Activated B cell treated with CpG ODN at 0.5 μM for 24 hours (primary cell): ENCODE measurements at regions not wholly inside any gene's neighbourhood (a gene's known extent, or its start where the extent isn't known, plus 50 kb on each side); places are given as distances from the start of the nearest gene placed in this dataset.

Experiments
- ATAC-seq: fragments of 200-7000 bp; cut with Tn5 transposase; one replicate; pipeline ENCODE4 v1.10.0; 2021; ENCODE audit warnings: low read depth, mild to moderate bottlenecking, moderate library complexity
- CTCF ChIA-PET: fragments of 350-600 bp; sonication (Branson Sonifier 250); formaldehyde crosslinking; loops from one replicate; lab custom pipeline; 2021; ENCODE audit warnings: antibody characterized with exemption; lab: Charles Lee
- POLR2A ChIA-PET: fragments of 350-600 bp; sonication (Branson Sonifier 250); formaldehyde crosslinking; loops from one replicate; lab custom pipeline; 2021; ENCODE audit warnings: antibody characterized with exemption; lab: Charles Lee
- DNase-seq: peaks from one replicate; pipeline ENCODE4 v3.0.0; 2022
- H3K27ac Mint-ChIP-seq: one replicate; pipeline ENCODE4 v1.8.0; 2020; ENCODE audit warnings: mixed read lengths
- H3K27me3 Mint-ChIP-seq: one replicate; pipeline ENCODE4 v1.8.0; 2021; ENCODE audit warnings: mixed read lengths
- H3K36me3 Mint-ChIP-seq: one replicate; pipeline ENCODE4 v1.8.0; 2021; ENCODE audit warnings: low read depth, mixed read lengths
- H3K4me1 Mint-ChIP-seq: one replicate; pipeline ENCODE4 v1.8.0; 2021; ENCODE audit warnings: mixed read lengths
- H3K4me3 Mint-ChIP-seq: one replicate; pipeline ENCODE4 v1.8.0; 2020; ENCODE audit warnings: mild to moderate bottlenecking, mixed read lengths
- H3K9me3 Mint-ChIP-seq: one replicate; pipeline ENCODE4 v1.8.0; 2020; ENCODE audit warnings: mixed read lengths
- CTCF ChIP-seq: fragments of 200-600 bp; IDR thresholded peaks from one replicate; pipeline ENCODE4 v1.8.0; 2022; ENCODE audit warnings: antibody characterized with exemption, mild to moderate bottlenecking
- intact Hi-C: fragments of 100-400 bp; cut with micrococcal nuclease; formaldehyde crosslinking; loops from one replicate; pipeline ENCODE4 v1.15.1; 2024

- ChIA-PET POLR2A (interaction anchor here (0.6 kb wide), 2 partner anchors 23 to 100 kb away, joined by 3 to 4 read pairs; no protein-coding TSS in a partner anchor), CTCF (no interaction called here)
- TF ChIP-seq CTCF = no peak
- no peaks in the 10 kb centered on the region for H3K27me3 Mint-ChIP-seq
- no peak overlapping the region for H3K27ac Mint-ChIP-seq
- H3K9me3 Mint-ChIP-seq = no peaks in the 10 kb centered on the region
- DNase-seq = no peak
- intact Hi-C loops = no loop called here
- H3K4me3 Mint-ChIP-seq = no peak overlapping the region
- H3K4me1 Mint-ChIP-seq = peaks cover 1% of the 10 kb centered on the region
- H3K36me3 Mint-ChIP-seq = no peaks in the 10 kb centered on the region
- ATAC-seq = no peak
These were observed 201.0 kb upstream of the ZNF217 start for GRCh38 chr20:53794529-53795115.

- ChIA-PET CTCF (interaction anchor here (0.8 kb wide), 1 partner anchor 146 kb away, joined by 3 read pairs; no protein-coding TSS in a partner anchor), POLR2A (interaction anchor here (0.6 kb wide), 2 partner anchors 24 to 99 kb away, joined by 3 to 4 read pairs; no protein-coding TSS in a partner anchor)
- no peak overlapping the region for H3K27ac Mint-ChIP-seq
- intact Hi-C loops = no loop called here
- H3K4me3 Mint-ChIP-seq = no peak overlapping the region
- ATAC-seq (no peak), DNase-seq (no peak)
- no peaks in the 10 kb centered on the region for H3K36me3 Mint-ChIP-seq
- no peak for TF ChIP-seq CTCF
- peaks cover 2% of the 10 kb centered on the region for H3K4me1 Mint-ChIP-seq
- H3K27me3 Mint-ChIP-seq = no peaks in the 10 kb centered on the region
- H3K9me3 Mint-ChIP-seq = no peaks in the 10 kb centered on the region
These were observed 200.2 kb upstream of the ZNF217 start for GRCh38 chr20:53793783-53794383.

DNA sequence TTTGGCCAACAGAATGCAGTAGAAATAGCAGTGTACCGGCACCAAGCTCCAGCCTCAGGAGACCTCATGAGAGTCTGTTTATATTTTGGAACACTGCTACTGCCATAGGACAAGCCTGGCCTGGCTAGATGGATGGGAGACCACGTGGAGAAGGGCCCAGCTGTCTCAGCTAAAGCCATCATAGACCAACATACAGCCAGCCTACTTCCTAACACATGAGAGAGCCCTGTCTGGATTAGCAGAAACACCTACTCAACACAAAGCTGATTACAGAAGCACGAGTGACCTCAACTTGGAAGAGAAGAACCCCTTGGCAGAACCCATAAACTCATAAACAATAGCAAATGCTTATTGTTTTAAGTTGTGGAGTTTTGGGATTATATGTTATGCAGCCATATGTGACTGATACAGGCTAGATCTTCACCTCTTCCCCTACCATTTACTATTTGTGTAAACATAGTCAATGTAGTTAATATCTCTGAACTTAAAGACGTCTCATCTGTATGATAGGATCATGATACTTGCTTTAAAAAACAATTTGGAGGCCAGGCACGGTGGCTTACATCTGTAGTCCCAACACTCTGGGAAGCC lies 199.4 kb upstream of the ZNF217 start:
- Mint-ChIP-seq H3K27me3 (no peaks in the 10 kb centered on the region), H3K9me3 (no peaks in the 10 kb centered on the region), H3K36me3 (no peaks in the 10 kb centered on the region), H3K27ac (no peak overlapping the region), H3K4me1 (peaks cover 2% of the 10 kb centered on the region), H3K4me3 (no peak overlapping the region)
- no peak for DNase-seq
- ChIA-PET POLR2A (no interaction called here), CTCF (no interaction called here)
- no peak for TF ChIP-seq CTCF
- intact Hi-C loops = no loop called here
- ATAC-seq = no peak

DNA sequence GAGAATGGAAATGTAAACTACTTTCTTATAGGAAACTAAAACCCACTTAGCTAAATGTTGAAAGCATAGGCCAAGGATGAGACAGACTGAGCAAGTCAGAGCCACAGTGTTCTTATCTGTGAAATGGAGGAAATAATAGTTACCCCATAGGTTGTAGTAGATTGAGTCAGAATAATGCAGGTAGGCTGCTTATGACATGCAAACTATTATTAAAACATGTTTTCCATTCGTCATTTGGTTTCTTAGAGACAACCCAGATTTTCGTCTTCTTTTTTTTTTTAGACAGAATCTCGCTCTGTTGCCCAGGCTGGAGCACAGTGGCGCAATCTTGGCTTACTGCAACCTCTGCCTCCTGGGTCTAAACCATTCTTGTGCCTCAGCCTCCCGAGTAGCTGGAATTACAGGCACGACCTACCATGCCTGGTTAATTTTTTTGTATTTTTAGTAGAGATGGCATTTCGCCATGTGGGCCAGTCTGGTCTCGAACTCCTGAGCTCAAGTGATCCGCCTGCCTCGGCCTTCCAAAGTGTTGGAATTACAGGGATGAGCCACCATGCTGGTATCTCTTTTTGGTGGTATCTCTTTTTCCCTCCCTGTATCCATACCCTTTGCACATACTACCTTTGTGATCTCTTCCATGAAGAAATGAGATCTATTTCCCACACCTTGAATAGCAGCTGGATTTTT lies 196.5 kb upstream of the ZNF217 start:
- Mint-ChIP-seq H3K27me3 (no peaks in the 10 kb centered on the region), H3K9me3 (no peaks in the 10 kb centered on the region), H3K27ac (no peak overlapping the region), H3K4me3 (no peak overlapping the region), H3K4me1 (peaks cover 26% of the 10 kb centered on the region), H3K36me3 (no peaks in the 10 kb centered on the region)
- no peak for TF ChIP-seq CTCF
- ATAC-seq = no peak
- DNase-seq = no peak
- ChIA-PET POLR2A (interaction anchor here (0.6 kb wide), 1 partner anchor 26 kb away, joined by 5 read pairs; no protein-coding TSS in a partner anchor), CTCF (interaction anchor here (1.0 kb wide), 1 partner anchor 150 kb away, joined by 3 read pairs; no protein-coding TSS in a partner anchor)
- intact Hi-C loops = loop anchor here (5.0 kb wide), 1 partner anchor 37 kb away; no protein-coding TSS in a partner anchor
